HG02678 (cell line): ENCODE measurements at regions not wholly inside any gene's neighbourhood (a gene's known extent, or its start where the extent isn't known, plus 50 kb on each side); places are given as distances from the start of the nearest gene placed in this dataset.

Source experiments
- ATAC-seq: cut with Tn5 transposase; IDR thresholded peaks from one replicate; pipeline ENCODE4 v1.9.1; 2021; ENCODE audit warnings: mild to moderate bottlenecking, moderate library complexity; ENCODE audit not compliant: unreplicated experiment

- no peak for ATAC-seq
These were observed 138.1 kb upstream of the CHST15 start for GRCh38 chr10:124231168-124232155.

GRCh38 chr10:124230635-124231167 is 137.3 kb upstream of the CHST15 start:
- ATAC-seq: no peak

GRCh38 chr10:124229989-124230634 is 136.7 kb upstream of the CHST15 start:
- no peak for ATAC-seq

- no peak for ATAC-seq
These were observed 136.0 kb upstream of the CHST15 start for GRCh38 chr10:124229201-124229988.

- no peak for ATAC-seq
These were observed 135.1 kb upstream of the CHST15 start for GRCh38 chr10:124228471-124228870.

- no peak for ATAC-seq
These were observed 134.6 kb upstream of the CHST15 start for GRCh38 chr10:124227988-124228387.

GRCh38 chr10:124227055-124227975 is 133.9 kb upstream of the CHST15 start:
- ATAC-seq: no peak

GRCh38 chr10:124226271-124227054 is 133.1 kb upstream of the CHST15 start:
- ATAC-seq: no peak

- no peak for ATAC-seq
These were observed 132.3 kb upstream of the CHST15 start for GRCh38 chr10:124225467-124226270.

GRCh38 chr10:124225029-124225466 is 131.7 kb upstream of the CHST15 start:
- ATAC-seq: no peak

- ATAC-seq: no peak
These were observed 131.1 kb upstream of the CHST15 start for GRCh38 chr10:124224331-124225028.

GRCh38 chr10:124223711-124224085 is 130.3 kb upstream of the CHST15 start:
- ATAC-seq: no peak

GRCh38 chr10:124222988-124223710 is 129.8 kb upstream of the CHST15 start:
- ATAC-seq: no peak

GRCh38 chr10:124222318-124222987 is 129.1 kb upstream of the CHST15 start:
- ATAC-seq: peak; percentile 31

GRCh38 chr10:124221356-124222317 is 128.2 kb upstream of the CHST15 start:
- peak; percentile 79 for ATAC-seq
